Heart right ventricle (tissue), 16 donors: ENCODE measurements at regions not wholly inside any gene's neighbourhood (a gene's known extent, or its start where the extent isn't known, plus 50 kb on each side); places are given as distances from the start of the nearest gene placed in this dataset.

Source experiments
- ATAC-seq, 8 donors: fragments of 200-7000 bp; cut with Tn5 transposase; one replicate each; pipeline ENCODE4 v1.9.1; 2020; ENCODE audit warnings: mild to moderate bottlenecking in 8 of 8, moderate library complexity in 8 of 8, moderate number of reproducible peaks in 1 of 8
- DNase-seq, 2 donors: peaks; one replicate each; pipeline ENCODE4 v3.0.0-alpha.2; 2020
- H3K27ac ChIP-seq, 10 donors: fragments of 200-600 bp; sonication (generic) in 2 of 10; one replicate each; pipeline versions ENCODE4 v1.5.0 to v1.8.0; 2020 to 2022; ENCODE audit warnings: mild to moderate bottlenecking in 3 of 10
- H3K27me3 ChIP-seq, 7 donors: fragments of 200-600 bp; one replicate each; pipeline ENCODE4 v1.8.0; 2021 to 2022; ENCODE audit warnings: mild to moderate bottlenecking in 2 of 7
- H3K36me3 ChIP-seq, 9 donors: fragments of 200-600 bp; sonication (generic) in 1 of 9; one replicate each; pipeline versions ENCODE4 v1.5.0 to v1.8.0; 2020 to 2022; ENCODE audit warnings: mild to moderate bottlenecking in 2 of 9
- H3K4me1 ChIP-seq, 9 donors: fragments of 200-600 bp; sonication (generic) in 1 of 9; one replicate each; pipeline versions ENCODE4 v1.5.0 to v1.8.0; 2020 to 2022; ENCODE audit warnings: mild to moderate bottlenecking in 4 of 9
- H3K4me3 ChIP-seq, 10 donors: fragments of 200-600 bp; sonication (generic) in 2 of 10; one replicate each; pipeline versions ENCODE4 v1.5.0 to v1.8.0; 2020 to 2022; ENCODE audit warnings: mild to moderate bottlenecking in 7 of 10, moderate library complexity in 2 of 10
- H3K9me3 ChIP-seq, 11 donors: fragments of 200-600 bp in 10 of 11; sonication (generic) in 2 of 11; one replicate each; pipeline versions ENCODE4 v1.5.0 to v1.8.0; 2013 to 2022; ENCODE audit warnings: mild to moderate bottlenecking in 2 of 11, control low read depth in 1 of 11, moderate library complexity in 1 of 11
- WGBS, 2 donors: extraction: QIAGEN DNeasy Blood & Tissue Kit; methylation state at CpG; one replicate each; pipeline ENCODE4 v1.1.7; 2013; ENCODE audit warnings: inconsistent platforms in 1 of 2; 5-methylcytosine and 5-hydroxymethylcytosine counted together
- intact Hi-C, 10 donors: fragments of 100-400 bp; cut with DNase I; formaldehyde crosslinking; loops; one replicate each; pipeline versions ENCODE4 v1.11.1 to v1.14.2; 2022
- TF ChIP-seq, protein P1 (sequence below), 9 donors: fragments of 200-600 bp; sonication (generic) in 2 of 9; IDR thresholded peaks; one replicate each; pipeline versions ENCODE4 v1.5.0 to v1.8.0; 2021 to 2022; ENCODE audit warnings: antibody characterized with exemption in 9 of 9, mild to moderate bottlenecking in 5 of 9, moderate library complexity in 1 of 9
- donor health status: Arrhythmogenic right ventricular cardiomyopathy.
- donor health status: ischemic (EF 13 %, LVEDD 7.1; RV severe dilation, severe dysfunction).
- donor health status: healthy with polysubstance abuse.
- donor health status: DM: no; HTN: yes; CAD: no.
- donor health status: DM: no; HTN: no; CAD: no.
- donor health status: ischemic (EF 25% LVEDD 6.9; RV normal size, moderate dysfunction).
- donor health status: ischemic (EF 25% LVEDD 5.7; RV mildly dilated, moderate dysfunction).
- donor health status: healthy.
- donor health status: DM: yes; HTN: yes; CAD: no.
- donor health status: Ischemic cardiomyopathy.
- donor health status: ischemic (EF 35%, LVEDD 5.7; RV mildly dilated, moderate dysfunction).
- donor health status: nonischemic (EF 11% LVEDD 7.7; RV severe dilation, severe dysfunction).
- donor health status: DM: yes; HTN: yes; CAD: no.
- donor health status: PGD.
- donor health status: ischemic (EF 29% LVEDD 5.4; RV normal size, mild dysfunction).
- donor health status: nonischemic (EF 23%, LVEDD 6.1; RV moderate dilation, normal function).

DNA sequence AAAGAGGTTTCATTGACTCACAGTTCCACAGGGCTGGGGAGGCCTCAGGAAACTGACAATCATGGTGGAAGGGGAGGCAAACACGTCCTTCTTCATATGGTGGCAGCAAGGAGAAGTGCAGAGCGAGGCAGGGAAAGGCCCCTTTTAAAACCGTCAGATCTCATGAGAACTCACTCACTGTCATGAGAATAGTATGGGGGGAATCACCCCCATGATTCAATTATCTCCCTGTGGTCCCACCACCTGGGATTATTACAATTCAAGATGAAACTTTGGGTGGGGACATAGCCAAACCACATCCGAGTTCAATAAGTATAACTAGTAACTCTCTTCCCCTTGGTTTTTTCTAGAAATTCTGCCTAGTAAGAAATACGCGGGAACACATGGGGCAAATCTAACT, 94.9 kb downstream of the AXIN2 start:
- H3K36me3 ChIP-seq, result no peaks in the 10 kb centered on the region
- WGBS, 2 donors, result 85 to 94% methylated on average over 6 of the region's 6 CpGs
- TF ChIP-seq, protein P1, sequence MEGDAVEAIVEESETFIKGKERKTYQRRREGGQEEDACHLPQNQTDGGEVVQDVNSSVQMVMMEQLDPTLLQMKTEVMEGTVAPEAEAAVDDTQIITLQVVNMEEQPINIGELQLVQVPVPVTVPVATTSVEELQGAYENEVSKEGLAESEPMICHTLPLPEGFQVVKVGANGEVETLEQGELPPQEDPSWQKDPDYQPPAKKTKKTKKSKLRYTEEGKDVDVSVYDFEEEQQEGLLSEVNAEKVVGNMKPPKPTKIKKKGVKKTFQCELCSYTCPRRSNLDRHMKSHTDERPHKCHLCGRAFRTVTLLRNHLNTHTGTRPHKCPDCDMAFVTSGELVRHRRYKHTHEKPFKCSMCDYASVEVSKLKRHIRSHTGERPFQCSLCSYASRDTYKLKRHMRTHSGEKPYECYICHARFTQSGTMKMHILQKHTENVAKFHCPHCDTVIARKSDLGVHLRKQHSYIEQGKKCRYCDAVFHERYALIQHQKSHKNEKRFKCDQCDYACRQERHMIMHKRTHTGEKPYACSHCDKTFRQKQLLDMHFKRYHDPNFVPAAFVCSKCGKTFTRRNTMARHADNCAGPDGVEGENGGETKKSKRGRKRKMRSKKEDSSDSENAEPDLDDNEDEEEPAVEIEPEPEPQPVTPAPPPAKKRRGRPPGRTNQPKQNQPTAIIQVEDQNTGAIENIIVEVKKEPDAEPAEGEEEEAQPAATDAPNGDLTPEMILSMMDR (IDR thresholded peaks at IDR 0.05), result no peak
- no peak for ATAC-seq
- peaks cover 0 to 8% (median 0%) of the 10 kb centered on the region in 9 donors for H3K4me1 ChIP-seq
- H3K9me3 ChIP-seq, result no peaks in the 10 kb centered on the region
- no peak for DNase-seq
- no peak overlapping the region for H3K27ac ChIP-seq
- H3K4me3 ChIP-seq, result no peak overlapping the region
- intact Hi-C loops, result no loop called here
- H3K27me3 ChIP-seq, result no peaks in the 10 kb centered on the region

DNA sequence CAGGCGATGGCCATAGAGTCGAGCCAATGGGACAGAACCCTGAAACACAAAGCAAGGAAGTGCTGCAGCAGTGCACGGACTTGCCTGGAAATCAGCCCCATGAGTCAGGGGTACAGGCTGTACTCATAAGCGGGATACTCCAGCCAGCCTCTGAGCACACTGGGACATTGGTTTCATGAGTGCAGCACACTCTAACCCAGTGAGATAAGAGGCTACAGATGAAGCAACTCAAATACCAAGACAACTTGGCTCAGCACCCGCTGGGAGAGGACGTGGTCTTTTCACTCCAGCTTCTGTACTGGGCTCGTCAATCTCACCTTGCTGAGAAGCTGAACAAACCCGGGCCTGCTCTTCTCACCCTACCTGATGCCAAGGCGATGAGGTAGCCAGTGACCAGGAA, 98.2 kb downstream of the AXIN2 start:
- DNase-seq, result peak; percentile 50 to 66
- TF ChIP-seq, protein P1 (IDR thresholded peaks at IDR 0.05), result no peak
- H3K36me3 ChIP-seq, result no peaks in the 10 kb centered on the region
- H3K9me3 ChIP-seq, result no peaks in the 10 kb centered on the region
- intact Hi-C loops, result loop anchor here in 3 of 10 donors (2.0 kb wide), 2 partner anchors 84 to 92 kb away; no protein-coding TSS in a partner anchor
- no peak overlapping the region for H3K4me3 ChIP-seq
- WGBS, 2 donors, result 24 to 45% methylated on average over 9 of the region's 9 CpGs
- peaks cover 0 to 3% (median 0%) of the 10 kb centered on the region in 7 donors for H3K27me3 ChIP-seq
- peak; percentile 86 to 99 (median 96) for ATAC-seq
- H3K4me1 ChIP-seq, result peaks cover 0 to 8% (median 0%) of the 10 kb centered on the region in 9 donors
- peak overlapping the region; percentile 43 to 86 (median 66) for H3K27ac ChIP-seq

DNA sequence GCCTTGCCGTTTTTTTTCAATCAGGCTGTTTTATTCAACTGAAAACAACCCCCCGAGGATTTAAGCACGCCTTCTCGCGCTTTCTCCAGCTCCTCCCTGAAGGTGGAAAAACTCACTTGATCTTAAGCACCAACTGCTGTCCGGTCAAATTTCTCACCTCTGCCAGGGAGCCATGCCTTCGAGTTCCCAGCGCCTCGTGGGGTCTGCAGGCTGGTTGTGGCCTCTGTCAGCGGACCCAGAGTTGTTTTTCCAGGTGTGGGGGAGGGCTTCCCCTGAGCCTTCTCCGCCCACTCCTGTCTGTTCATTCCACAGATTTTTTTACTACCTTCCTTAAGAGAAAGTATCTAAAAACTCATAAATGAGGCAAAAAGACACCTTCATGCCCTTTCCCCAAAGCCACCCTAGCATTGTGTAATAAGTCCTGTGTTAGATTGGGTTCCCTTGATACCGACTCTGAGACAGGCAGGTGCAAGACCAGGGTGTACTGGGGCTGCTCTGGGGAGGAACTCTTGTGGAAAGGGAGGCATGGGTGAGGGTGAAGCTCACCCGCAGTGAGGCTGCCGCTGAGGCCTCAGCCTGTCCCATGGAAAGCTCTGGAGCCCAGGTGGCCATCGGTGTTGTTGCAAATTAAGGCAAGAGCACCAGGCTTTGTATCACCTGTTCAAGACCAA, 101.6 kb downstream of the AXIN2 start:
- H3K4me3 ChIP-seq, result no peak overlapping the region
- no peak overlapping the region for H3K27ac ChIP-seq
- TF ChIP-seq, protein P1 (IDR thresholded peaks at IDR 0.05), result no peak
- intact Hi-C loops, result loop anchor here in 5 of 10 donors (5.0 to 10.0 kb wide), 2 partner anchors 97 to 705 kb away; no protein-coding TSS in a partner anchor
- DNase-seq (no peak), ATAC-seq (no peak)
- H3K36me3 ChIP-seq, result no peaks in the 10 kb centered on the region
- no peaks in the 10 kb centered on the region for H3K9me3 ChIP-seq
- WGBS, 2 donors, result 49 to 64% methylated on average over 15 of the region's 15 CpGs
- peaks cover 0 to 3% (median 0%) of the 10 kb centered on the region in 7 donors for H3K27me3 ChIP-seq
- H3K4me1 ChIP-seq, result peaks cover 0 to 22% (median 4%) of the 10 kb centered on the region in 9 donors

DNA sequence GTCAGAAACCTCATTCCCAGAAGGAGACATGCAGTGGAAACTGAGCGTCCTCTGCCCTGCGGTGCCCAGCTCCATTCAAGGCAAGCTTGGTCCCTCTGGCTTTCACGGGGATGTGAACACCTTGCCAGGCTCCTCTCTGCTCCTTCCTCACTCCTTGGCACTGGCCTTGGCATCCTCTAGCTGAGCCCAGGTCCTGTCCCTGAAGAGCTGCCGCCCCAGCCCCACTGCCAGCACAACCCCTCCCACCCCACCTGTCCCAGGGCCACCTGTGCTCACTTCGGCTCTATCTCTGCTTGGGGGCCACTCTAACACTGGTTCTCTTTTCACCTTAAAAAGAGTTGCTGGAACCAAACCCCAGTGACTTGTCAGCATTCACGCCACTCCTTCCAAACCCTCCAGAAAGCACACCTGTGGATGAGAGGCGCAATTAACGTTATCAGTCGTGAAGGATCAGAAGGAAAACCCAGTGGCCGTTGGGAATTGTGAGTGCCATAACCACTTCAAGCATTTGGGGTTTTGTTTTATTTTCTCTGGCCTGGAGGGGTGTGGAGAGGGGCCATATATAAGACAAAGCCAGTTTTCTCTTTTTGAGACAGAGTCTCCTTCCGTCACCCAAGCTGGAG, 103.7 kb downstream of the AXIN2 start:
- no peaks in the 10 kb centered on the region for H3K9me3 ChIP-seq
- no peak overlapping the region for H3K4me3 ChIP-seq
- intact Hi-C loops, result loop anchor here in 6 of 10 donors (2.0 to 10.0 kb wide), 3 partner anchors 99 to 707 kb away; no protein-coding TSS in a partner anchor
- TF ChIP-seq, protein P1 (IDR thresholded peaks at IDR 0.05), result no peak
- DNase-seq, result no peak
- H3K36me3 ChIP-seq, result no peaks in the 10 kb centered on the region
- peaks cover 0 to 3% (median 0%) of the 10 kb centered on the region in 7 donors for H3K27me3 ChIP-seq
- H3K27ac ChIP-seq, result no peak overlapping the region
- peaks cover 0 to 18% (median 4%) of the 10 kb centered on the region in 9 donors for H3K4me1 ChIP-seq
- ATAC-seq, result peak in 2 of 8 donors; percentile 16 to 25
- 79 to 82% methylated on average over 11 of the region's 11 CpGs for WGBS, 2 donors
